ENCODE measurements at regions not wholly inside any gene's neighbourhood (a gene's known extent, or its start where the extent isn't known, plus 50 kb on each side); places are given as distances from the start of the nearest gene placed in this dataset.

- TF ChIP-seq, protein P1, sequence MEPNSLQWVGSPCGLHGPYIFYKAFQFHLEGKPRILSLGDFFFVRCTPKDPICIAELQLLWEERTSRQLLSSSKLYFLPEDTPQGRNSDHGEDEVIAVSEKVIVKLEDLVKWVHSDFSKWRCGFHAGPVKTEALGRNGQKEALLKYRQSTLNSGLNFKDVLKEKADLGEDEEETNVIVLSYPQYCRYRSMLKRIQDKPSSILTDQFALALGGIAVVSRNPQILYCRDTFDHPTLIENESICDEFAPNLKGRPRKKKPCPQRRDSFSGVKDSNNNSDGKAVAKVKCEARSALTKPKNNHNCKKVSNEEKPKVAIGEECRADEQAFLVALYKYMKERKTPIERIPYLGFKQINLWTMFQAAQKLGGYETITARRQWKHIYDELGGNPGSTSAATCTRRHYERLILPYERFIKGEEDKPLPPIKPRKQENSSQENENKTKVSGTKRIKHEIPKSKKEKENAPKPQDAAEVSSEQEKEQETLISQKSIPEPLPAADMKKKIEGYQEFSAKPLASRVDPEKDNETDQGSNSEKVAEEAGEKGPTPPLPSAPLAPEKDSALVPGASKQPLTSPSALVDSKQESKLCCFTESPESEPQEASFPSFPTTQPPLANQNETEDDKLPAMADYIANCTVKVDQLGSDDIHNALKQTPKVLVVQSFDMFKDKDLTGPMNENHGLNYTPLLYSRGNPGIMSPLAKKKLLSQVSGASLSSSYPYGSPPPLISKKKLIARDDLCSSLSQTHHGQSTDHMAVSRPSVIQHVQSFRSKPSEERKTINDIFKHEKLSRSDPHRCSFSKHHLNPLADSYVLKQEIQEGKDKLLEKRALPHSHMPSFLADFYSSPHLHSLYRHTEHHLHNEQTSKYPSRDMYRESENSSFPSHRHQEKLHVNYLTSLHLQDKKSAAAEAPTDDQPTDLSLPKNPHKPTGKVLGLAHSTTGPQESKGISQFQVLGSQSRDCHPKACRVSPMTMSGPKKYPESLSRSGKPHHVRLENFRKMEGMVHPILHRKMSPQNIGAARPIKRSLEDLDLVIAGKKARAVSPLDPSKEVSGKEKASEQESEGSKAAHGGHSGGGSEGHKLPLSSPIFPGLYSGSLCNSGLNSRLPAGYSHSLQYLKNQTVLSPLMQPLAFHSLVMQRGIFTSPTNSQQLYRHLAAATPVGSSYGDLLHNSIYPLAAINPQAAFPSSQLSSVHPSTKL (CRISPR knock-in tag; IDR thresholded peaks at IDR 0.05): peak; percentile 7; the same call in 1 of the 2 replicates
- TF ChIP-seq RFXAP (CRISPR knock-in tag; IDR thresholded peaks at IDR 0.05; ENCODE audit: borderline replicate concordance): no peak
- no peak for TF ChIP-seq ZBTB1 (CRISPR knock-in tag; IDR thresholded peaks at IDR 0.05; ENCODE audit: borderline replicate concordance)
- TF ChIP-seq POGZ (CRISPR knock-in tag; IDR thresholded peaks at IDR 0.05): peak; percentile 68
- TF ChIP-seq ZNF577 (CRISPR knock-in tag; IDR thresholded peaks at IDR 0.05; ENCODE audit: borderline replicate concordance, low read depth): no peak
- TF ChIP-seq, protein P2, sequence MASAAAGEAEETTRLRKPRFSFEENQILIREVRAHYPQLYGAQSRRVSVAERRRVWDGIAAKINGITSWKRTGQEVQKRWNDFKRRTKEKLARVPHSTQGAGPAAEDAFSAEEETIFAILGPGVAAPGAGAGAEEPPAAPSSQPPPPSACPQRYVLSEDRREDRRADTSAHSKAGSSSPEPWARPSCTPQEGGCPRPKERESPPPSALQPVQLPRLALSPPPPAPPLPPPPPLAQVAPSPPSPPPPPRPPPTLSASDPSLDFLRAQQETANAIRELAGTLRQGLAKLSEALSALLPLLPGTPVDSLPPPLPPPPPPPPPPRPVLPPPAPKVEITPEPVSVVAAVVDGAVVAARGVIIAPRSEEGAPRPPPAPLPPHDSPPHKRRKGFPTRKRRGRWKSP (CRISPR knock-in tag; IDR thresholded peaks at IDR 0.05): no peak
- TF ChIP-seq ZNF724P (CRISPR knock-in tag; IDR thresholded peaks at IDR 0.05; ENCODE audit: borderline replicate concordance): no peak
- peak; percentile 32; the same call in 1 of the 2 replicates for TF ChIP-seq HHEX (CRISPR knock-in tag; IDR thresholded peaks at IDR 0.05)
- TF ChIP-seq NAIF1 (CRISPR knock-in tag; IDR thresholded peaks at IDR 0.05; ENCODE audit: borderline replicate concordance): no peak
- TF ChIP-seq MATR3 (CRISPR knock-in tag; IDR thresholded peaks at IDR 0.05): no peak
- peak; percentile 58; the same call in 1 of the 2 replicates for TF ChIP-seq ZMYM4 (CRISPR knock-in tag; IDR thresholded peaks at IDR 0.05)
Measured at GRCh38 chr2:226652983-226653765, 146.4 kb downstream of the IRS1 start (continued).
